ENCODE measurements at regions not wholly inside any gene's neighbourhood (a gene's known extent, or its start where the extent isn't known, plus 50 kb on each side); places are given as distances from the start of the nearest gene placed in this dataset.

- H3K4me1 Mint-ChIP-seq, result no peaks in the 10 kb centered on the region
- no peak for DNase-seq
- POLR2A ChIA-PET, result no interaction called here
These were observed 224.0 kb downstream of the PLOD2 start for GRCh38 chr3:145936971-145937370.

GRCh38 chr3:145939431-145939830 lies 221.6 kb downstream of the PLOD2 start:
- DNase-seq (no peak), ATAC-seq (no peak)
- POLR2A ChIA-PET, result no interaction called here
- Mint-ChIP-seq H3K4me3 (no peak overlapping the region), H3K27ac (no peak overlapping the region), H3K9me3 (peaks cover 0 to 20% (median 5%) of the 10 kb centered on the region in 9 donors), H3K4me1 (no peaks in the 10 kb centered on the region), H3K27me3 (no peaks in the 10 kb centered on the region), H3K36me3 (no peaks in the 10 kb centered on the region)

More at GRCh38 chr3:145936971-145937370, 224.0 kb downstream of the PLOD2 start:
- no peak for ATAC-seq
- Mint-ChIP-seq H3K9me3 (peaks cover 0 to 20% (median 5%) of the 10 kb centered on the region in 9 donors), H3K27ac (no peak overlapping the region), H3K4me3 (no peak overlapping the region), H3K27me3 (no peaks in the 10 kb centered on the region), H3K36me3 (no peaks in the 10 kb centered on the region)

- no peaks in the 10 kb centered on the region for H3K4me1 Mint-ChIP-seq
- H3K27ac Mint-ChIP-seq, result no peak overlapping the region
- DNase-seq, result no peak
- no peaks in the 10 kb centered on the region for H3K36me3 Mint-ChIP-seq
- H3K9me3 Mint-ChIP-seq, result peaks cover 0 to 8% (median 0%) of the 10 kb centered on the region in 9 donors
- ATAC-seq, result no peak
- no peaks in the 10 kb centered on the region for H3K27me3 Mint-ChIP-seq
- POLR2A ChIA-PET, result no interaction called here
- no peak overlapping the region for H3K4me3 Mint-ChIP-seq
These were observed 218.9 kb downstream of the PLOD2 start for GRCh38 chr3:145942052-145942451.

GRCh38 chr3:145943952-145944351 lies 217.0 kb downstream of the PLOD2 start:
- H3K4me1 Mint-ChIP-seq, result no peaks in the 10 kb centered on the region
- H3K36me3 Mint-ChIP-seq, result no peaks in the 10 kb centered on the region
- no peaks in the 10 kb centered on the region for H3K27me3 Mint-ChIP-seq
- H3K27ac Mint-ChIP-seq, result no peak overlapping the region
- POLR2A ChIA-PET, result no interaction called here
- peaks cover 0 to 7% (median 3%) of the 10 kb centered on the region in 9 donors for H3K9me3 Mint-ChIP-seq
- ATAC-seq (no peak), DNase-seq (no peak)
- no peak overlapping the region for H3K4me3 Mint-ChIP-seq

- no peak for ATAC-seq
- Mint-ChIP-seq H3K4me1 (no peaks in the 10 kb centered on the region), H3K27ac (no peak overlapping the region), H3K36me3 (no peaks in the 10 kb centered on the region), H3K27me3 (no peaks in the 10 kb centered on the region), H3K9me3 (peaks cover 0 to 7% (median 3%) of the 10 kb centered on the region in 9 donors), H3K4me3 (no peak overlapping the region)
- no peak for DNase-seq
- POLR2A ChIA-PET, result no interaction called here
These were observed 209.5 kb downstream of the PLOD2 start for GRCh38 chr3:145951441-145951840.

GRCh38 chr3:145952536-145952935 lies 208.4 kb downstream of the PLOD2 start:
- H3K9me3 Mint-ChIP-seq, result peaks cover 0 to 8% (median 2%) of the 10 kb centered on the region in 9 donors
- no peak for ATAC-seq
- no peaks in the 10 kb centered on the region for H3K36me3 Mint-ChIP-seq
- no peak for DNase-seq
- POLR2A ChIA-PET, result no interaction called here
- H3K4me1 Mint-ChIP-seq, result no peaks in the 10 kb centered on the region
- H3K27ac Mint-ChIP-seq, result no peak overlapping the region
- no peaks in the 10 kb centered on the region for H3K27me3 Mint-ChIP-seq
- no peak overlapping the region for H3K4me3 Mint-ChIP-seq

- POLR2A ChIA-PET, result no interaction called here
- no peak overlapping the region for H3K27ac Mint-ChIP-seq
- DNase-seq (no peak), ATAC-seq (no peak)
- no peaks in the 10 kb centered on the region for H3K27me3 Mint-ChIP-seq
- H3K9me3 Mint-ChIP-seq, result peaks cover 0 to 13% (median 3%) of the 10 kb centered on the region in 9 donors
- no peaks in the 10 kb centered on the region for H3K4me1 Mint-ChIP-seq
- no peak overlapping the region for H3K4me3 Mint-ChIP-seq
- no peaks in the 10 kb centered on the region for H3K36me3 Mint-ChIP-seq
These were observed 207.7 kb downstream of the PLOD2 start for GRCh38 chr3:145953316-145953715.

- Mint-ChIP-seq H3K36me3 (no peaks in the 10 kb centered on the region), H3K4me1 (no peaks in the 10 kb centered on the region), H3K4me3 (no peak overlapping the region), H3K27ac (no peak overlapping the region), H3K27me3 (no peaks in the 10 kb centered on the region), H3K9me3 (peaks cover 0 to 7% (median 0%) of the 10 kb centered on the region in 9 donors)
- ATAC-seq, result no peak
- POLR2A ChIA-PET, result no interaction called here
- no peak for DNase-seq
These were observed 201.4 kb downstream of the PLOD2 start for GRCh38 chr3:145959457-145960088.

GRCh38 chr3:145963111-145963510 lies 197.9 kb downstream of the PLOD2 start:
- Mint-ChIP-seq H3K4me1 (no peaks in the 10 kb centered on the region), H3K27me3 (no peaks in the 10 kb centered on the region), H3K9me3 (peaks cover 0 to 18% (median 3%) of the 10 kb centered on the region in 9 donors), H3K36me3 (no peaks in the 10 kb centered on the region), H3K4me3 (no peak overlapping the region), H3K27ac (no peak overlapping the region)
- ATAC-seq (no peak), DNase-seq (no peak)
- POLR2A ChIA-PET, result no interaction called here

- no peaks in the 10 kb centered on the region for H3K36me3 Mint-ChIP-seq
These were observed 193.9 kb downstream of the PLOD2 start for GRCh38 chr3:145967043-145967442.

GRCh38 chr3:145971186-145971585 lies 189.8 kb downstream of the PLOD2 start:
- no peaks in the 10 kb centered on the region for H3K36me3 Mint-ChIP-seq
- peaks cover 0 to 10% (median 0%) of the 10 kb centered on the region in 9 donors for H3K9me3 Mint-ChIP-seq
- H3K4me1 Mint-ChIP-seq, result no peaks in the 10 kb centered on the region
- no peak for DNase-seq
- H3K27me3 Mint-ChIP-seq, result no peaks in the 10 kb centered on the region
- H3K27ac Mint-ChIP-seq, result no peak overlapping the region
- POLR2A ChIA-PET, result no interaction called here
- no peak overlapping the region for H3K4me3 Mint-ChIP-seq
- no peak for ATAC-seq

More at GRCh38 chr3:145967043-145967442, 193.9 kb downstream of the PLOD2 start:
- Mint-ChIP-seq H3K4me1 (no peaks in the 10 kb centered on the region), H3K27me3 (no peaks in the 10 kb centered on the region), H3K9me3 (peaks cover 0 to 18% (median 0%) of the 10 kb centered on the region in 9 donors), H3K4me3 (no peak overlapping the region), H3K27ac (no peak overlapping the region)
- POLR2A ChIA-PET, result no interaction called here
- DNase-seq (no peak), ATAC-seq (no peak)

GRCh38 chr3:145972851-145973250 lies 188.1 kb downstream of the PLOD2 start:
- POLR2A ChIA-PET, result no interaction called here
- Mint-ChIP-seq H3K27ac (no peak overlapping the region), H3K9me3 (peaks cover 0 to 6% (median 2%) of the 10 kb centered on the region in 9 donors), H3K4me3 (no peak overlapping the region), H3K36me3 (no peaks in the 10 kb centered on the region), H3K27me3 (no peaks in the 10 kb centered on the region), H3K4me1 (no peaks in the 10 kb centered on the region)
- no peak for DNase-seq
- ATAC-seq, result no peak

GRCh38 chr3:145981056-145981455 lies 179.9 kb downstream of the PLOD2 start:
- DNase-seq, result no peak
- ATAC-seq, result no peak
- Mint-ChIP-seq H3K9me3 (peaks cover 8 to 44% (median 15%) of the 10 kb centered on the region in 9 donors), H3K27me3 (no peaks in the 10 kb centered on the region), H3K27ac (no peak overlapping the region), H3K4me1 (no peaks in the 10 kb centered on the region), H3K4me3 (no peak overlapping the region), H3K36me3 (no peaks in the 10 kb centered on the region)
- POLR2A ChIA-PET, result no interaction called here

- peaks cover 8 to 38% (median 18%) of the 10 kb centered on the region in 9 donors for H3K9me3 Mint-ChIP-seq
- no peak for DNase-seq
- no peaks in the 10 kb centered on the region for H3K4me1 Mint-ChIP-seq
- no peak overlapping the region for H3K27ac Mint-ChIP-seq
- POLR2A ChIA-PET, result no interaction called here
- no peaks in the 10 kb centered on the region for H3K27me3 Mint-ChIP-seq
- H3K4me3 Mint-ChIP-seq, result no peak overlapping the region
- no peak for ATAC-seq
- no peaks in the 10 kb centered on the region for H3K36me3 Mint-ChIP-seq
These were observed 177.9 kb downstream of the PLOD2 start for GRCh38 chr3:145983101-145983500.

All from naive thymus-derived CD8-positive, alpha-beta T cell (primary cell).